ENCODE measurements at regions not wholly inside any gene's neighbourhood (a gene's known extent, or its start where the extent isn't known, plus 50 kb on each side); places are given as distances from the start of the nearest gene placed in this dataset.

DNA sequence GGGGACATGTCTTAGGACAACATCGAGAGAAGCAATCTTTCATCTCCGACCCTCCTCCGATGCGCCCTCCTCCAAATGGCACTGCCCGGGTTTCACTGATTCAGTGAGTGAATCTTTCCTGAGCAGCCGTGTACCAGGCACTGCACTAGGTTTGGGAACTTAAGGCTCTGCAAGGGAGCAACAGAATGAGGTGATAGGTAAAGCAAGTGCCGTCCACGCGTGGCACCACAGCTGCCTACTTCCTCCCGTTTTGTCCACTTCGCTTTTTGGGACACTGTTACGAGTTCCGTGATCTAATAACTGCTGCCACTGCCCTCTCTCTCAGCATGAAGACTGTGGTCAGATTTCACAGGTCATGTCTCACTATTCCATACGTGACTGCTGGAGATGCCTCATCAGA, 131.0 kb downstream of the TEX29 start:
- TF ChIP-seq, protein P1, sequence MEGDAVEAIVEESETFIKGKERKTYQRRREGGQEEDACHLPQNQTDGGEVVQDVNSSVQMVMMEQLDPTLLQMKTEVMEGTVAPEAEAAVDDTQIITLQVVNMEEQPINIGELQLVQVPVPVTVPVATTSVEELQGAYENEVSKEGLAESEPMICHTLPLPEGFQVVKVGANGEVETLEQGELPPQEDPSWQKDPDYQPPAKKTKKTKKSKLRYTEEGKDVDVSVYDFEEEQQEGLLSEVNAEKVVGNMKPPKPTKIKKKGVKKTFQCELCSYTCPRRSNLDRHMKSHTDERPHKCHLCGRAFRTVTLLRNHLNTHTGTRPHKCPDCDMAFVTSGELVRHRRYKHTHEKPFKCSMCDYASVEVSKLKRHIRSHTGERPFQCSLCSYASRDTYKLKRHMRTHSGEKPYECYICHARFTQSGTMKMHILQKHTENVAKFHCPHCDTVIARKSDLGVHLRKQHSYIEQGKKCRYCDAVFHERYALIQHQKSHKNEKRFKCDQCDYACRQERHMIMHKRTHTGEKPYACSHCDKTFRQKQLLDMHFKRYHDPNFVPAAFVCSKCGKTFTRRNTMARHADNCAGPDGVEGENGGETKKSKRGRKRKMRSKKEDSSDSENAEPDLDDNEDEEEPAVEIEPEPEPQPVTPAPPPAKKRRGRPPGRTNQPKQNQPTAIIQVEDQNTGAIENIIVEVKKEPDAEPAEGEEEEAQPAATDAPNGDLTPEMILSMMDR (conservative IDR thresholded peaks at IDR 0.05; ENCODE audit: low read length): no peak
- TF ChIP-seq EZH2phosphoT487 (IDR thresholded peaks at IDR 0.05; ENCODE audit: borderline replicate concordance, low read depth, low read length): no peak
